Vagina (tissue), 2 donors: ENCODE measurements at regions not wholly inside any gene's neighbourhood (a gene's known extent, or its start where the extent isn't known, plus 50 kb on each side); places are given as distances from the start of the nearest gene placed in this dataset.

Source experiments
- CTCF ChIP-seq, 3 experiments: fragments of 450-650 bp in 2 of 3; fragments of 200-600 bp in 1 of 3; sonication (generic) in 1 of 3; IDR thresholded peaks; one replicate each; pipeline ENCODE4 v1.5.1; 2017 to 2019; ENCODE audit warnings: antibody characterized with exemption in 3 of 3, mild to moderate bottlenecking in 2 of 3, moderate library complexity in 2 of 3
- POLR2A ChIP-seq, 2 donors: fragments of 450-650 bp; IDR thresholded peaks; one replicate each; pipeline ENCODE4 v1.6.1; 2017; ENCODE audit warnings: antibody characterized with exemption in 2 of 2, mild to moderate bottlenecking in 2 of 2, moderate library complexity in 2 of 2

GRCh38 chrX:127571834-127572233 lies 480.4 kb downstream of the ACTRT1 start:
- TF ChIP-seq CTCF (IDR thresholded peaks at IDR 0.05) = no peak
- TF ChIP-seq POLR2A (IDR thresholded peaks at IDR 0.05) = no peak
